Trophoblast cell (in vitro differentiated cells and primary cell): ENCODE measurements at regions not wholly inside any gene's neighbourhood (a gene's known extent, or its start where the extent isn't known, plus 50 kb on each side); places are given as distances from the start of the nearest gene placed in this dataset.

Experiments
- DNase-seq, 2 donors: peaks; one replicate each; pipeline ENCODE4 v3.0.0-alpha.2; 2016
- H2AFZ ChIP-seq: 2 replicates; pipeline ENCODE4 v1.6.1; 2013; ENCODE audit warnings: low read length, moderate library complexity, mild to moderate bottlenecking; ENCODE audit not compliant: insufficient read depth, poor library complexity
- H2AK5ac ChIP-seq: 2 replicates; pipeline ENCODE4 v1.6.1; 2013; ENCODE audit warnings: mild to moderate bottlenecking, low read length
- H2BK120ac ChIP-seq: 2 replicates; pipeline ENCODE4 v1.6.1; 2013; ENCODE audit warnings: low read length, mild to moderate bottlenecking, moderate library complexity; ENCODE audit not compliant: insufficient read depth, poor library complexity
- H2BK12ac ChIP-seq: 2 replicates; pipeline ENCODE4 v1.6.1; 2013; ENCODE audit warnings: mild to moderate bottlenecking, low read length, moderate library complexity
- H2BK5ac ChIP-seq: 2 replicates; pipeline ENCODE4 v1.6.1; 2013; ENCODE audit warnings: low read length, low read depth, moderate library complexity, mild to moderate bottlenecking; ENCODE audit not compliant: poor library complexity
- H3K14ac ChIP-seq: 2 replicates; pipeline ENCODE4 v1.6.1; 2013; ENCODE audit warnings: mild to moderate bottlenecking, low read length
- H3K18ac ChIP-seq: 2 replicates; pipeline ENCODE4 v1.6.1; 2013; ENCODE audit warnings: mild to moderate bottlenecking, low read length
- H3K23ac ChIP-seq: 2 replicates; pipeline ENCODE4 v1.6.1; 2013; ENCODE audit warnings: low read length
- H3K27ac ChIP-seq: 2 replicates; pipeline ENCODE4 v1.5.1; 2013; ENCODE audit warnings: low read depth, mild to moderate bottlenecking, inconsistent platforms, low read length, moderate library complexity
- H3K27me3 ChIP-seq: 2 replicates; pipeline ENCODE4 v1.6.1; 2013; ENCODE audit warnings: inconsistent platforms, mild to moderate bottlenecking, low read length, moderate library complexity; ENCODE audit not compliant: insufficient read depth
- H3K36me3 ChIP-seq, 2 experiments: 1 replicate in 1 of 2; 2 replicates in 1 of 2; pipeline ENCODE4 v1.6.1; 2013; ENCODE audit warnings: low read length in 2 of 2, mild to moderate bottlenecking in 2 of 2, moderate library complexity in 1 of 2; ENCODE audit not compliant: insufficient read depth in 2 of 2, control insufficient read depth in 1 of 2
- H3K4ac ChIP-seq: 2 replicates; pipeline ENCODE4 v1.6.1; 2013; ENCODE audit warnings: low read depth, mild to moderate bottlenecking, low read length, moderate library complexity
- H3K4me1 ChIP-seq, 2 experiments: 1 replicate in 1 of 2; 2 replicates in 1 of 2; pipeline ENCODE4 v1.6.1; 2013; ENCODE audit warnings: low read length in 2 of 2, mild to moderate bottlenecking in 2 of 2, moderate library complexity in 1 of 2; ENCODE audit not compliant: insufficient read depth in 2 of 2, control insufficient read depth in 1 of 2
- H3K4me2 ChIP-seq: 2 replicates; pipeline ENCODE4 v1.6.1; 2013; ENCODE audit warnings: inconsistent platforms, mild to moderate bottlenecking, low read length, moderate library complexity
- H3K4me3 ChIP-seq: 2 replicates; pipeline ENCODE4 v1.5.1; 2013; ENCODE audit warnings: mild to moderate bottlenecking, low read depth, low read length, inconsistent platforms
- H3K79me1 ChIP-seq: one replicate; pipeline ENCODE4 v1.6.1; 2013; ENCODE audit warnings: low read length
- H3K79me2 ChIP-seq: 2 replicates; pipeline ENCODE4 v1.6.1; 2013; ENCODE audit warnings: low read length, mild to moderate bottlenecking; ENCODE audit not compliant: control insufficient read depth, insufficient read depth, poor library complexity
- H3K9ac ChIP-seq: 2 replicates; pipeline ENCODE4 v1.6.1; 2013; ENCODE audit warnings: mild to moderate bottlenecking, low read length
- H3K9me3 ChIP-seq: 2 replicates; pipeline ENCODE4 v1.6.1; 2013; ENCODE audit warnings: low read depth, mild to moderate bottlenecking, control low read depth, inconsistent platforms, low read length; ENCODE audit not compliant: insufficient read depth
- H4K12ac ChIP-seq: 2 replicates; pipeline ENCODE4 v1.6.1; 2013; ENCODE audit warnings: low read depth, mild to moderate bottlenecking, low read length, moderate library complexity
- H4K8ac ChIP-seq: 2 replicates; pipeline ENCODE4 v1.6.1; 2013; ENCODE audit warnings: low read depth, mild to moderate bottlenecking, low read length, moderate library complexity
- H4K91ac ChIP-seq: one replicate; pipeline ENCODE4 v1.6.1; 2013; ENCODE audit warnings: low read depth, mild to moderate bottlenecking, low read length, moderate library complexity
- WGBS: extraction: QIAGEN DNeasy Blood & Tissue Kit; methylation state at CpG from one replicate; pipeline ENCODE4 v1.1.7; 2013; ENCODE audit warnings: missing lambda C conversion rate; ENCODE audit not compliant: insufficient read length, insufficient coverage; ENCODE audit errors: extremely low coverage; 5-methylcytosine and 5-hydroxymethylcytosine counted together

DNA sequence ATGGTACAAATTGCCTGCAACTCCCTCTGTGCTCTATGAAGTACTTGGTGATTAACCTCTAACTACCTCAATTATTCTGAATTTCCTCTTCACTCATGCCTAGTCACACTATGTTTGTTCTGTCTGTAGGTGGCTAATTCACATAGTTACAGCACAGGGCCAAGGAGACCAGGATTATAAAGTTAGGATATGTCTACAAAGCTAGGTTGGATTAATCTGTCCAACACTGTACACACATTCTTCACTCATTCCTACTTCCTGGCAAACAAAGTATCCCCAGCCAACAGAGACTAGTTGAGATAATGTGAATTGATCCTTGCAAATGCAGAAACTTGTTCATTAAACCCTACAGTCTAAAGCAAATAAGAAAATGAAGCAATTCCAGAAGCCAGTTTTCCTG, 269.8 kb downstream of the HACE1 start:
- no peaks in the 10 kb centered on the region for H3K79me2 ChIP-seq
- no peak overlapping the region for H3K18ac ChIP-seq
- no peaks in the 10 kb centered on the region for H3K27me3 ChIP-seq
- DNase-seq = no peak
- no peak overlapping the region for H3K14ac ChIP-seq
- no peak overlapping the region for H3K4me3 ChIP-seq
- H2BK120ac ChIP-seq = no peak overlapping the region
- no peak overlapping the region for H3K4ac ChIP-seq
- H4K12ac ChIP-seq = no peak overlapping the region
- no peak overlapping the region for H3K4me2 ChIP-seq
- H3K9me3 ChIP-seq = no peaks in the 10 kb centered on the region
- no peaks in the 10 kb centered on the region for H3K4me1 ChIP-seq
- H3K27ac ChIP-seq = no peak overlapping the region
- no peak overlapping the region for H2BK5ac ChIP-seq
- no peaks in the 10 kb centered on the region for H3K79me1 ChIP-seq
- no peaks in the 10 kb centered on the region for H3K36me3 ChIP-seq
- H4K91ac ChIP-seq = no peak overlapping the region
- H3K23ac ChIP-seq = no peak overlapping the region
- H2BK12ac ChIP-seq = no peak overlapping the region
- no peak overlapping the region for H2AK5ac ChIP-seq
- no peak overlapping the region for H4K8ac ChIP-seq
- no peak overlapping the region for H2AFZ ChIP-seq
- no peak overlapping the region for H3K9ac ChIP-seq

DNA sequence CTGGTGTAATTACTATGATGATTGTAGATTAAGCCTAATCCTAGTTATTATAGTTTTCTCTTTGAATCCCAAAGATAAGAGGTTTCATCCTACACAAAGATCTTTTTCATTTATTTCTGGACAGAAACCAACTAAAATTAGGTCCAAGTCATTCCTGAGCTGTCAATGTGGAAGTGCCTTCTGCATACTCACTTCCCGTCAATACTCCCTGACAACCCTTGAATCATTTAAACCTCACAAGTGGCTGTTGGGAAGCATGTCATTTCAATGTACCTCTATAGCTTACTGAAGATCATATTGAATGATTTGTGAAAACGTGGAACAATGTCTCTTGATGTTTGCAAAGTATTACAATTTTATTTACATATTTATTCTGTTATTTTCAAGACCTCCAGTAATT, 274.1 kb downstream of the HACE1 start:
- no CpG with 5 or more reads among the region's 2 CpGs for WGBS
- H3K79me2 ChIP-seq = no peaks in the 10 kb centered on the region

DNA sequence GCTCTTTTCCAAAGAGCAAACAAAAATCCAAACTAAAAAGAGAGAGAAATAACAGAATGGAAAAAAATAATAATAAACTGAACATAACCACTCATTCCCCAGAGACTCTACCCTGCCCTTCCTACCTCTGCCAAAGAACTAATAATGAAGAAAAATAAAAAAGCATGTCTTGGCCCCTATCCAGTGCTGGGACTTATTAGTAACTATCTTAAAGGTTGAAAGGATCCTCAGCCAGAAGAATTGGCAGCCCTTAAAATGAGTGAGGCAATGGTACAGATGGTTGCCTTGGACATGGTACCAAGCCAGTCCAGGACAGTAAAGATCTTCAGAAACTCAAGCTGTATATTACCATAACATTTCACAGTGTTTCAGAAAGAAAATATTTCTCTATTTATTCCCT, 279.3 kb downstream of the HACE1 start:
- no peaks in the 10 kb centered on the region for H3K79me1 ChIP-seq
- peaks cover 0 to 6% of the 10 kb centered on the region in 2 experiments for H3K4me1 ChIP-seq
- no peak overlapping the region for H3K18ac ChIP-seq
- H2BK12ac ChIP-seq = no peak overlapping the region
- H3K36me3 ChIP-seq = no peaks in the 10 kb centered on the region
- no peak for DNase-seq
- no peak overlapping the region for H3K27ac ChIP-seq
- no peak overlapping the region for H3K4me2 ChIP-seq
- H4K12ac ChIP-seq = no peak overlapping the region
- no peaks in the 10 kb centered on the region for H3K79me2 ChIP-seq
- H4K8ac ChIP-seq = no peak overlapping the region
- no peak overlapping the region for H3K4ac ChIP-seq
- no peaks in the 10 kb centered on the region for H3K27me3 ChIP-seq
- no peaks in the 10 kb centered on the region for H3K9me3 ChIP-seq
- H2BK5ac ChIP-seq = no peak overlapping the region
- no peak overlapping the region for H2BK120ac ChIP-seq
- no peak overlapping the region for H3K9ac ChIP-seq
- H4K91ac ChIP-seq = no peak overlapping the region
- no peak overlapping the region for H2AK5ac ChIP-seq
- H3K23ac ChIP-seq = no peak overlapping the region
- H3K14ac ChIP-seq = no peak overlapping the region
- H3K4me3 ChIP-seq = no peak overlapping the region
- H2AFZ ChIP-seq = no peak overlapping the region

More for the DNA sequence above, 274.1 kb downstream of the HACE1 start:
- H3K9me3 ChIP-seq = no peaks in the 10 kb centered on the region
- no peak overlapping the region for H3K18ac ChIP-seq
- H3K27ac ChIP-seq = no peak overlapping the region
- H4K8ac ChIP-seq = no peak overlapping the region
- no peak overlapping the region for H2BK120ac ChIP-seq
- H3K36me3 ChIP-seq = no peaks in the 10 kb centered on the region
- H3K79me1 ChIP-seq = no peaks in the 10 kb centered on the region
- no peak for DNase-seq
- no peak overlapping the region for H3K14ac ChIP-seq
- no peak overlapping the region for H3K4ac ChIP-seq
- no peak overlapping the region for H4K91ac ChIP-seq
- no peak overlapping the region for H3K23ac ChIP-seq
- no peaks in the 10 kb centered on the region for H3K4me1 ChIP-seq
- H2AFZ ChIP-seq = no peak overlapping the region
- no peak overlapping the region for H2AK5ac ChIP-seq
- H4K12ac ChIP-seq = no peak overlapping the region
- no peak overlapping the region for H2BK12ac ChIP-seq
- H3K4me3 ChIP-seq = no peak overlapping the region
- H3K9ac ChIP-seq = no peak overlapping the region
- H3K4me2 ChIP-seq = no peak overlapping the region
- H2BK5ac ChIP-seq = no peak overlapping the region
- H3K27me3 ChIP-seq = no peaks in the 10 kb centered on the region

DNA sequence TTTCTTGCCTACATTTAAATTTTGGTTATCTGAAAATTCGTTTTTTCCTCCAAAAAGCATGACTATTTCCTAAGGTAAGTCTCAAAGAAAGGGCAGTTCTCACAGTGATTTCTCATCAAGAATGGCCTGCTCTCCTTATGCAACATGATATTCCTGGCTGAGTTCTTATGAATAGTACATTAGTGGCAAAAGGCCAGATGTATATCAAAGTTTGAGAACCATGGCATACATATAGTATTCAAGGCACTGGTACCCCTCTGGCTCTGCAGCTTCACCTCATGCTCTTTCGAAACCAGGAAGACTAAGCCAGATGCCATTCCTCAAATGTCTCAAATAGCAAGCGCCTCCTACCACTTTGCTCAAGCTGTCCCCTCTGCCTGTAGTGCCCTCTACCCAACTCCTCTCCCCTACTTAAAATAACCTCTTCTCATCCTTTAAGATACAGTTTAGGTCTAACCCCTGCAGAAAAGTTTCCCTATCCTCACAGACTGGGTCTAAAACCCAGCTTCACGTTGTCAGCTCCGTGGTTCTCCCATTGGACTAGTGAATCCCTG, 280.3 kb downstream of the HACE1 start:
- no peak overlapping the region for H3K4ac ChIP-seq
- no peak overlapping the region for H3K4me3 ChIP-seq
- no peaks in the 10 kb centered on the region for H3K9me3 ChIP-seq
- H3K79me1 ChIP-seq = no peaks in the 10 kb centered on the region
- no peak overlapping the region for H3K4me2 ChIP-seq
- H3K4me1 ChIP-seq = peaks cover 0 to 6% of the 10 kb centered on the region in 2 experiments
- H3K18ac ChIP-seq = no peak overlapping the region
- H3K9ac ChIP-seq = no peak overlapping the region
- no peak overlapping the region for H4K12ac ChIP-seq
- H3K79me2 ChIP-seq = no peaks in the 10 kb centered on the region
- no peak overlapping the region for H2BK12ac ChIP-seq
- no peak overlapping the region for H2AFZ ChIP-seq
- no peak overlapping the region for H2AK5ac ChIP-seq
- DNase-seq = peak; percentile 25 to 59
- H4K8ac ChIP-seq = no peak overlapping the region
- no peak overlapping the region for H4K91ac ChIP-seq
- H3K14ac ChIP-seq = no peak overlapping the region
- no peak overlapping the region for H3K27ac ChIP-seq
- no peaks in the 10 kb centered on the region for H3K27me3 ChIP-seq
- no peak overlapping the region for H2BK120ac ChIP-seq
- H3K36me3 ChIP-seq = no peaks in the 10 kb centered on the region
- no peak overlapping the region for H3K23ac ChIP-seq
- no peak overlapping the region for H2BK5ac ChIP-seq
- WGBS = no CpG with 5 or more reads among the region's 5 CpGs
